Activated CD4-positive, alpha-beta T cell treated with anti-CD3 and anti-CD28 coated beads, Interleukin-2, amount 10 ng/mL, durations not matched to agents 24 days and 14 days (primary cell): ENCODE measurements at regions not wholly inside any gene's neighbourhood (a gene's known extent, or its start where the extent isn't known, plus 50 kb on each side); places are given as distances from the start of the nearest gene placed in this dataset.

Experiments used
- DNase-seq: peaks from one replicate; pipeline ENCODE4 v3.0.0; 2022
- H3K27ac Mint-ChIP-seq: one replicate; pipeline ENCODE4 v1.8.0; 2022; ENCODE audit warnings: mild to moderate bottlenecking, mixed read lengths
- H3K27me3 Mint-ChIP-seq: one replicate; pipeline ENCODE4 v1.8.0; 2022; ENCODE audit warnings: mixed read lengths
- H3K36me3 Mint-ChIP-seq: one replicate; pipeline ENCODE4 v1.8.0; 2022; ENCODE audit warnings: low read depth, mild to moderate bottlenecking, mixed read lengths
- H3K4me1 Mint-ChIP-seq: one replicate; pipeline ENCODE4 v1.8.0; 2021; ENCODE audit warnings: mixed read lengths
- H3K4me3 Mint-ChIP-seq: one replicate; pipeline ENCODE4 v1.8.0; 2022; ENCODE audit warnings: mild to moderate bottlenecking, moderate library complexity, mixed read lengths
- H3K9me3 Mint-ChIP-seq: one replicate; pipeline ENCODE4 v1.8.0; 2021; ENCODE audit warnings: mixed read lengths
- intact Hi-C: fragments of 100-400 bp; cut with micrococcal nuclease; formaldehyde crosslinking; loops from one replicate; pipeline ENCODE4 v1.15.1; 2023

- H3K36me3 Mint-ChIP-seq: peaks cover 6% of the 10 kb centered on the region
Observed at GRCh38 chr2:7931808-7932207, 750.0 kb upstream of the ID2 start.

GRCh38 chr2:7933672-7934071 lies 748.2 kb upstream of the ID2 start:
- intact Hi-C loops: loop anchor here (5.0 to 10.0 kb wide), 6 partner anchors 161 to 749 kb away; partner anchors contain the start of gene ID2
- Mint-ChIP-seq H3K4me1 (peaks cover 10% of the 10 kb centered on the region), H3K4me3 (no peak overlapping the region), H3K9me3 (peaks cover 25% of the 10 kb centered on the region), H3K36me3 (peaks cover 6% of the 10 kb centered on the region), H3K27me3 (no peaks in the 10 kb centered on the region), H3K27ac (no peak overlapping the region)
- DNase-seq: no peak

More at GRCh38 chr2:7931808-7932207, 750.0 kb upstream of the ID2 start:
- intact Hi-C loops: loop anchor here (1.0 to 10.0 kb wide), 11 partner anchors 53 to 750 kb away; partner anchors contain the start of gene ID2
- Mint-ChIP-seq H3K27me3 (no peaks in the 10 kb centered on the region), H3K4me3 (no peak overlapping the region), H3K27ac (peak overlapping the region; percentile 85), H3K9me3 (peaks cover 25% of the 10 kb centered on the region), H3K4me1 (peaks cover 10% of the 10 kb centered on the region)
- peak; percentile 43 for DNase-seq

GRCh38 chr2:7934476-7934875 lies 747.4 kb upstream of the ID2 start:
- no peak for DNase-seq
- intact Hi-C loops: loop anchor here (5.0 to 10.0 kb wide), 6 partner anchors 162 to 748 kb away; partner anchors contain the start of gene ID2
- H3K4me3 Mint-ChIP-seq: no peak overlapping the region
- H3K4me1 Mint-ChIP-seq: peaks cover 13% of the 10 kb centered on the region
- H3K27me3 Mint-ChIP-seq: no peaks in the 10 kb centered on the region
- peaks cover 25% of the 10 kb centered on the region for H3K9me3 Mint-ChIP-seq
- H3K27ac Mint-ChIP-seq: no peak overlapping the region
- peaks cover 6% of the 10 kb centered on the region for H3K36me3 Mint-ChIP-seq

- intact Hi-C loops: loop anchor here (10.0 kb wide), 1 partner anchor 262 kb away; no protein-coding TSS in a partner anchor
- Mint-ChIP-seq H3K27ac (no peak overlapping the region), H3K4me1 (peaks cover 11% of the 10 kb centered on the region), H3K36me3 (no peaks in the 10 kb centered on the region), H3K27me3 (no peaks in the 10 kb centered on the region), H3K4me3 (no peak overlapping the region), H3K9me3 (peaks cover 22% of the 10 kb centered on the region)
- no peak for DNase-seq
Observed at GRCh38 chr2:7937082-7937481, 744.8 kb upstream of the ID2 start.

- intact Hi-C loops: no loop called here
- no peak overlapping the region for H3K27ac Mint-ChIP-seq
- H3K36me3 Mint-ChIP-seq: no peaks in the 10 kb centered on the region
- no peaks in the 10 kb centered on the region for H3K27me3 Mint-ChIP-seq
- H3K4me1 Mint-ChIP-seq: peaks cover 11% of the 10 kb centered on the region
- H3K9me3 Mint-ChIP-seq: peaks cover 9% of the 10 kb centered on the region
- no peak overlapping the region for H3K4me3 Mint-ChIP-seq
- no peak for DNase-seq
Observed at GRCh38 chr2:7940723-7941122, 741.1 kb upstream of the ID2 start.

GRCh38 chr2:7943446-7943845 lies 738.4 kb upstream of the ID2 start:
- H3K4me3 Mint-ChIP-seq: no peak overlapping the region
- H3K27me3 Mint-ChIP-seq: peaks cover 1% of the 10 kb centered on the region
- intact Hi-C loops: no loop called here
- peaks cover 13% of the 10 kb centered on the region for H3K9me3 Mint-ChIP-seq
- DNase-seq: no peak
- H3K36me3 Mint-ChIP-seq: no peaks in the 10 kb centered on the region
- H3K27ac Mint-ChIP-seq: no peak overlapping the region
- H3K4me1 Mint-ChIP-seq: peaks cover 11% of the 10 kb centered on the region

- intact Hi-C loops: no loop called here
Observed at GRCh38 chr2:7945026-7945425, 736.8 kb upstream of the ID2 start.

GRCh38 chr2:7950035-7950612 lies 731.7 kb upstream of the ID2 start:
- H3K27me3 Mint-ChIP-seq: peaks cover 4% of the 10 kb centered on the region
- no peaks in the 10 kb centered on the region for H3K4me1 Mint-ChIP-seq
- no peak overlapping the region for H3K4me3 Mint-ChIP-seq

More at GRCh38 chr2:7945026-7945425, 736.8 kb upstream of the ID2 start:
- Mint-ChIP-seq H3K4me1 (peaks cover 4% of the 10 kb centered on the region), H3K27ac (no peak overlapping the region), H3K36me3 (no peaks in the 10 kb centered on the region), H3K4me3 (no peak overlapping the region), H3K9me3 (peaks cover 13% of the 10 kb centered on the region), H3K27me3 (peaks cover 1% of the 10 kb centered on the region)
- no peak for DNase-seq

GRCh38 chr2:7951001-7951400 lies 730.9 kb upstream of the ID2 start:
- peaks cover 4% of the 10 kb centered on the region for H3K27me3 Mint-ChIP-seq
- no peaks in the 10 kb centered on the region for H3K36me3 Mint-ChIP-seq
- H3K4me1 Mint-ChIP-seq: no peaks in the 10 kb centered on the region
- H3K9me3 Mint-ChIP-seq: peaks cover 9% of the 10 kb centered on the region
- no peak overlapping the region for H3K4me3 Mint-ChIP-seq
- no peak for DNase-seq
- intact Hi-C loops: no loop called here
- H3K27ac Mint-ChIP-seq: no peak overlapping the region

More at GRCh38 chr2:7950035-7950612, 731.7 kb upstream of the ID2 start:
- no peaks in the 10 kb centered on the region for H3K36me3 Mint-ChIP-seq
- H3K9me3 Mint-ChIP-seq: peaks cover 9% of the 10 kb centered on the region
- intact Hi-C loops: no loop called here
- DNase-seq: no peak
- H3K27ac Mint-ChIP-seq: no peak overlapping the region

GRCh38 chr2:7951490-7951889 lies 730.4 kb upstream of the ID2 start:
- no peak overlapping the region for H3K27ac Mint-ChIP-seq
- H3K27me3 Mint-ChIP-seq: peaks cover 4% of the 10 kb centered on the region
- no peak overlapping the region for H3K4me3 Mint-ChIP-seq
- intact Hi-C loops: no loop called here
- DNase-seq: no peak
- no peaks in the 10 kb centered on the region for H3K4me1 Mint-ChIP-seq
- no peaks in the 10 kb centered on the region for H3K36me3 Mint-ChIP-seq
- peaks cover 9% of the 10 kb centered on the region for H3K9me3 Mint-ChIP-seq

- Mint-ChIP-seq H3K27ac (no peak overlapping the region), H3K9me3 (peaks cover 9% of the 10 kb centered on the region), H3K27me3 (peaks cover 4% of the 10 kb centered on the region), H3K36me3 (no peaks in the 10 kb centered on the region), H3K4me1 (no peaks in the 10 kb centered on the region), H3K4me3 (no peak overlapping the region)
- no peak for DNase-seq
- intact Hi-C loops: no loop called here
Observed at GRCh38 chr2:7952046-7952745, 729.7 kb upstream of the ID2 start.

GRCh38 chr2:7953195-7953594 lies 728.7 kb upstream of the ID2 start:
- no peaks in the 10 kb centered on the region for H3K4me1 Mint-ChIP-seq
- intact Hi-C loops: no loop called here

GRCh38 chr2:7954234-7954633 lies 727.6 kb upstream of the ID2 start:
- no peak for DNase-seq
- peaks cover 3% of the 10 kb centered on the region for H3K27me3 Mint-ChIP-seq
- H3K4me1 Mint-ChIP-seq: no peaks in the 10 kb centered on the region
- no peak overlapping the region for H3K27ac Mint-ChIP-seq
- intact Hi-C loops: no loop called here
- no peaks in the 10 kb centered on the region for H3K36me3 Mint-ChIP-seq
- H3K4me3 Mint-ChIP-seq: no peak overlapping the region
- H3K9me3 Mint-ChIP-seq: no peaks in the 10 kb centered on the region

More at GRCh38 chr2:7953195-7953594, 728.7 kb upstream of the ID2 start:
- no peak overlapping the region for H3K4me3 Mint-ChIP-seq
- no peak for DNase-seq
- H3K27me3 Mint-ChIP-seq: peaks cover 3% of the 10 kb centered on the region
- no peak overlapping the region for H3K27ac Mint-ChIP-seq
- H3K9me3 Mint-ChIP-seq: peaks cover 5% of the 10 kb centered on the region
- H3K36me3 Mint-ChIP-seq: no peaks in the 10 kb centered on the region

- intact Hi-C loops: no loop called here
- H3K27me3 Mint-ChIP-seq: peaks cover 3% of the 10 kb centered on the region
- H3K36me3 Mint-ChIP-seq: no peaks in the 10 kb centered on the region
- H3K9me3 Mint-ChIP-seq: no peaks in the 10 kb centered on the region
- no peak for DNase-seq
- H3K27ac Mint-ChIP-seq: no peak overlapping the region
- no peak overlapping the region for H3K4me3 Mint-ChIP-seq
- peaks cover under 1% of the 10 kb centered on the region for H3K4me1 Mint-ChIP-seq
Observed at GRCh38 chr2:7956126-7956689, 725.6 kb upstream of the ID2 start.
